GM23338 (cell line): ENCODE measurements at regions not wholly inside any gene's neighbourhood (a gene's known extent, or its start where the extent isn't known, plus 50 kb on each side); places are given as distances from the start of the nearest gene placed in this dataset.

Experiments
- CREB1 ChIP-seq: fragments of 250-450 bp; sonication (Bioruptor Pico); IDR thresholded peaks from 2 replicates; pipeline ENCODE4 v1.5.0; 2020; ENCODE audit warnings: low read depth, mild to moderate bottlenecking, moderate library complexity
- EZH2 ChIP-seq: fragments of 200-600 bp; sonication (generic); IDR thresholded peaks from one replicate; pipeline ENCODE4 v1.8.0; 2017; ENCODE audit warnings: antibody characterized with exemption, mild to moderate bottlenecking, low read depth; ENCODE audit not compliant: unreplicated experiment
- POLR2AphosphoS5 ChIP-seq: IDR thresholded peaks from 2 replicates; pipeline ENCODE4 v1.6.1; 2016; ENCODE audit warnings: antibody characterized with exemption, low read depth
- ZNF331 ChIP-seq: fragments of 250-450 bp; sonication (Bioruptor Pico); IDR thresholded peaks from 2 replicates; pipeline ENCODE4 v1.5.0; 2020; ENCODE audit warnings: low read depth, mild to moderate bottlenecking, moderate library complexity
- TF ChIP-seq, protein P1 (sequence below), 2 experiments: fragments of 200-600 bp in 1 of 2; sonication (generic) in 1 of 2; conservative IDR thresholded peaks; 2 replicates each; pipeline versions ENCODE4 v1.5.1 to v1.6.1; 2016 to 2017; ENCODE audit warnings: antibody characterized with exemption in 2 of 2, low read depth in 2 of 2, mild to moderate bottlenecking in 2 of 2, moderate library complexity in 1 of 2
- TF ChIP-seq, protein P2 (sequence below): IDR thresholded peaks from one replicate; pipeline ENCODE4 v1.6.1; 2018; ENCODE audit warnings: antibody characterized with exemption; ENCODE audit not compliant: unreplicated experiment

DNA sequence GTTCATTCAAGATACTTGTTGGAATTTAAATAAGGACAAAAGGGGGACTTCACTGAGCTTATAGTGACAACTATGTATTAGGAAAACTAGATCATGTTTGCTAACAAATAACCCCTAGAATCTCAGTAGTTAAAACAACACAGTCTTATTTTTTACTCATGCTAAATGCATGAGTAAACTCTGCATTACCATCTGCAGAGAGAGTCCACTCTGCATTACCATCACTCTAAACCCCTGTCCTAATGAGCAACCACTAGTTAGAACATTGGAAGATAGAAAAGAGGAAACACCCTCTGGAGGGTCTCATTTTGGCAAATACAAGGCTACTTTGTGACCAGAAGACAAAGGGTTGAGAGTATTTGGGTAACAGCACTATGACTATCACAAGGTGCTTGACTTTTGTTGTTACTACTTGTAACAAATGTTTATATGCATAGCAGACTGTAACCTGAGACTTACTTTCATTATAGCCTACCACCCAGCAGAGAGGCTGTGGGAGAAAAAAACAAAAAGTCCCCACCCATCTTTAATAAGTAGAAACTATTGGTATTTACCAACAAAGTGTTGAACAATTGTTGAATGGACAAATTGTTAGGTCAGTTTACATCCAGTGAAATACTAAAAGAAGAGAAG lies 99.1 kb downstream of the OXSM start:
- TF ChIP-seq, protein P1, sequence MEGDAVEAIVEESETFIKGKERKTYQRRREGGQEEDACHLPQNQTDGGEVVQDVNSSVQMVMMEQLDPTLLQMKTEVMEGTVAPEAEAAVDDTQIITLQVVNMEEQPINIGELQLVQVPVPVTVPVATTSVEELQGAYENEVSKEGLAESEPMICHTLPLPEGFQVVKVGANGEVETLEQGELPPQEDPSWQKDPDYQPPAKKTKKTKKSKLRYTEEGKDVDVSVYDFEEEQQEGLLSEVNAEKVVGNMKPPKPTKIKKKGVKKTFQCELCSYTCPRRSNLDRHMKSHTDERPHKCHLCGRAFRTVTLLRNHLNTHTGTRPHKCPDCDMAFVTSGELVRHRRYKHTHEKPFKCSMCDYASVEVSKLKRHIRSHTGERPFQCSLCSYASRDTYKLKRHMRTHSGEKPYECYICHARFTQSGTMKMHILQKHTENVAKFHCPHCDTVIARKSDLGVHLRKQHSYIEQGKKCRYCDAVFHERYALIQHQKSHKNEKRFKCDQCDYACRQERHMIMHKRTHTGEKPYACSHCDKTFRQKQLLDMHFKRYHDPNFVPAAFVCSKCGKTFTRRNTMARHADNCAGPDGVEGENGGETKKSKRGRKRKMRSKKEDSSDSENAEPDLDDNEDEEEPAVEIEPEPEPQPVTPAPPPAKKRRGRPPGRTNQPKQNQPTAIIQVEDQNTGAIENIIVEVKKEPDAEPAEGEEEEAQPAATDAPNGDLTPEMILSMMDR (conservative IDR thresholded peaks at IDR 0.05; ENCODE audit: low read depth in 2 of 2) = no peak
- no peak for TF ChIP-seq POLR2AphosphoS5
- TF ChIP-seq EZH2 = no peak
- TF ChIP-seq ZNF331 (CRISPR knock-in tag) = no peak
- TF ChIP-seq, protein P2, sequence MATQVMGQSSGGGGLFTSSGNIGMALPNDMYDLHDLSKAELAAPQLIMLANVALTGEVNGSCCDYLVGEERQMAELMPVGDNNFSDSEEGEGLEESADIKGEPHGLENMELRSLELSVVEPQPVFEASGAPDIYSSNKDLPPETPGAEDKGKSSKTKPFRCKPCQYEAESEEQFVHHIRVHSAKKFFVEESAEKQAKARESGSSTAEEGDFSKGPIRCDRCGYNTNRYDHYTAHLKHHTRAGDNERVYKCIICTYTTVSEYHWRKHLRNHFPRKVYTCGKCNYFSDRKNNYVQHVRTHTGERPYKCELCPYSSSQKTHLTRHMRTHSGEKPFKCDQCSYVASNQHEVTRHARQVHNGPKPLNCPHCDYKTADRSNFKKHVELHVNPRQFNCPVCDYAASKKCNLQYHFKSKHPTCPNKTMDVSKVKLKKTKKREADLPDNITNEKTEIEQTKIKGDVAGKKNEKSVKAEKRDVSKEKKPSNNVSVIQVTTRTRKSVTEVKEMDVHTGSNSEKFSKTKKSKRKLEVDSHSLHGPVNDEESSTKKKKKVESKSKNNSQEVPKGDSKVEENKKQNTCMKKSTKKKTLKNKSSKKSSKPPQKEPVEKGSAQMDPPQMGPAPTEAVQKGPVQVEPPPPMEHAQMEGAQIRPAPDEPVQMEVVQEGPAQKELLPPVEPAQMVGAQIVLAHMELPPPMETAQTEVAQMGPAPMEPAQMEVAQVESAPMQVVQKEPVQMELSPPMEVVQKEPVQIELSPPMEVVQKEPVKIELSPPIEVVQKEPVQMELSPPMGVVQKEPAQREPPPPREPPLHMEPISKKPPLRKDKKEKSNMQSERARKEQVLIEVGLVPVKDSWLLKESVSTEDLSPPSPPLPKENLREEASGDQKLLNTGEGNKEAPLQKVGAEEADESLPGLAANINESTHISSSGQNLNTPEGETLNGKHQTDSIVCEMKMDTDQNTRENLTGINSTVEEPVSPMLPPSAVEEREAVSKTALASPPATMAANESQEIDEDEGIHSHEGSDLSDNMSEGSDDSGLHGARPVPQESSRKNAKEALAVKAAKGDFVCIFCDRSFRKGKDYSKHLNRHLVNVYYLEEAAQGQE = no peak
- no peak for TF ChIP-seq CREB1 (CRISPR knock-in tag)
